ENCODE measurements at regions not wholly inside any gene's neighbourhood (a gene's known extent, or its start where the extent isn't known, plus 50 kb on each side); places are given as distances from the start of the nearest gene placed in this dataset.
A peak's percentile ranks its signal among the peaks of the same experiment; 100 is the strongest.

GRCh38 chr7:54824655-54825054, 65.6 kb upstream of the SEC61G start:
- intact Hi-C loops (cut with DNase I; ENCODE audit: low total_unique reads), result no loop called here
- Histone ChIP-seq H3K9me3 (peaks cover 0 to 18% (median 0%) of the 10 kb centered on the region in 8 donors), H3K4me1 (peaks cover 0 to 6% (median 0%) of the 10 kb centered on the region in 6 donors), H3K27ac (peak overlapping the region in 5 of 8 donors; percentile 68 to 80 (median 74)), H3K36me3 (no peaks in the 10 kb centered on the region), H3K4me3 (no peak overlapping the region), H3K27me3 (replicated peaks in 1 of 7) (no peaks in the 10 kb centered on the region)
- no peak for DNase-seq
- 87 to 96% (median 88%) methylated on average over 1 of the region's 1 CpG for WGBS, 5 donors
- TF ChIP-seq POLR2AphosphoS5 (IDR thresholded peaks at IDR 0.05) (no peak), POLR2A (IDR thresholded peaks at IDR 0.05) (no peak), CTCF (IDR thresholded peaks at IDR 0.05 in 8 of 11, conservative IDR thresholded peaks at IDR 0.05 in 3 of 11) (no peak)

GRCh38 chr7:54825368-54825767, 66.4 kb upstream of the SEC61G start:
- DNase-seq, result no peak
- no peak overlapping the region for H3K4me3 ChIP-seq
- H3K9me3 ChIP-seq, result peaks cover 0 to 18% (median 0%) of the 10 kb centered on the region in 8 donors
- no peak for TF ChIP-seq POLR2AphosphoS5 (IDR thresholded peaks at IDR 0.05)
- TF ChIP-seq CTCF (IDR thresholded peaks at IDR 0.05 in 8 of 11, conservative IDR thresholded peaks at IDR 0.05 in 3 of 11), result no peak
- TF ChIP-seq POLR2A (IDR thresholded peaks at IDR 0.05), result no peak
- H3K27ac ChIP-seq, result peak overlapping the region in 2 of 8 donors; percentile 29 to 80
- WGBS, 5 donors, result 76 to 90% (median 84%) methylated on average over 3 of the region's 3 CpGs
- no peaks in the 10 kb centered on the region for H3K36me3 ChIP-seq
- intact Hi-C loops (cut with DNase I; ENCODE audit: low total_unique reads), result no loop called here
- H3K27me3 ChIP-seq (replicated peaks in 1 of 7), result no peaks in the 10 kb centered on the region
- peaks cover 0 to 6% (median 0%) of the 10 kb centered on the region in 6 donors for H3K4me1 ChIP-seq

DNA sequence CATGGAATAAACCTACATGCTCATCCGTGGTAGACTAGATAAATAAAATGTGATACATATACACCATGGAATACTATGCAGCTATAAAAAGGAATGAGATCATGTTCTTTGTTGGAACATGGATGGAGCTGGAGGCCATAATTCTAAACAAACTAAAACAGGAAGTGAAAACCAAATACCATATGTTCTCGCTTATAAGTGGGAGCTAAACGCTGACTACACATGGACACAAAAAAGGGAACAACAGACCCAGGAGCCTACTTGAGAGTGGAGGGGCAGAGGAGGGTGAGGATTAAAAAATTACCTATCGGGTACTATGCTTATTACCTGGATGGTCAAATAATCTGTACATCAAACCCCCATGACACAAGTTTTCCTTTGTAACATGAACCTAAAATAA, 68.7 kb upstream of the SEC61G start:
- peaks cover 0 to 18% (median 0%) of the 10 kb centered on the region in 8 donors for H3K9me3 ChIP-seq
- WGBS, 5 donors, result 65 to 78% (median 71%) methylated on average over 4 of the region's 4 CpGs
- no peaks in the 10 kb centered on the region for H3K27me3 ChIP-seq (replicated peaks in 1 of 7)
- intact Hi-C loops (cut with DNase I; ENCODE audit: low total_unique reads), result no loop called here
- H3K4me1 ChIP-seq, result peaks cover 0 to 6% (median 0%) of the 10 kb centered on the region in 6 donors
- DNase-seq, result no peak
- no peaks in the 10 kb centered on the region for H3K36me3 ChIP-seq
- H3K4me3 ChIP-seq, result no peak overlapping the region
- no peak for TF ChIP-seq CTCF (IDR thresholded peaks at IDR 0.05 in 8 of 11, conservative IDR thresholded peaks at IDR 0.05 in 3 of 11)
- H3K27ac ChIP-seq, result no peak overlapping the region

- no peak for DNase-seq
- H3K9me3 ChIP-seq, result peaks cover 0 to 18% (median 0%) of the 10 kb centered on the region in 8 donors
- no peak for TF ChIP-seq POLR2AphosphoS5 (IDR thresholded peaks at IDR 0.05)
- TF ChIP-seq POLR2A (IDR thresholded peaks at IDR 0.05), result no peak
- TF ChIP-seq CTCF (IDR thresholded peaks at IDR 0.05 in 8 of 11, conservative IDR thresholded peaks at IDR 0.05 in 3 of 11), result no peak
- H3K27me3 ChIP-seq (replicated peaks in 1 of 7), result no peaks in the 10 kb centered on the region
- WGBS, 5 donors, result 88 to 95% (median 91%) methylated on average over 4 of the region's 4 CpGs
- no peaks in the 10 kb centered on the region for H3K36me3 ChIP-seq
- intact Hi-C loops (cut with DNase I; ENCODE audit: low total_unique reads), result no loop called here
- H3K4me1 ChIP-seq, result no peaks in the 10 kb centered on the region
- H3K27ac ChIP-seq, result no peak overlapping the region
- no peak overlapping the region for H3K4me3 ChIP-seq
These were observed 72.1 kb upstream of the SEC61G start for GRCh38 chr7:54831046-54831643.
